GM12892 (cell line): ENCODE measurements at regions not wholly inside any gene's neighbourhood (a gene's known extent, or its start where the extent isn't known, plus 50 kb on each side); places are given as distances from the start of the nearest gene placed in this dataset.

Source experiments
- DNase-seq: peaks from one replicate; pipeline ENCODE4 v3.0.0; 2011; ENCODE audit not compliant: insufficient read length
- FAIRE-seq: peaks from 2 replicates; lab custom pipeline; 2011; peaks lifted over from hg19 to GRCh38; lab: Jason Lieb, UNC
- POLR2A ChIP-seq: IDR thresholded peaks from 2 replicates; pipeline ENCODE4 v1.6.1; 2011; ENCODE audit warnings: low read depth, low read length, control low read depth
- POLR2AphosphoS5 ChIP-seq: IDR thresholded peaks from 2 replicates; pipeline ENCODE4 v1.6.1; 2011; ENCODE audit warnings: low read depth, low read length, control low read depth
- TAF1 ChIP-seq: IDR thresholded peaks from 2 replicates; pipeline ENCODE4 v1.6.1; 2011; ENCODE audit warnings: low read depth, mild to moderate bottlenecking, control low read depth, low read length, borderline replicate concordance

GRCh38 chr4:66647926-66648325 is 897.4 kb downstream of the CENPC start:
- TF ChIP-seq TAF1 (no peak), POLR2A (no peak), POLR2AphosphoS5 (no peak)
- DNase-seq, result no peak
- no peak for FAIRE-seq

GRCh38 chr4:66647476-66647875 is 897.8 kb downstream of the CENPC start:
- TF ChIP-seq POLR2AphosphoS5 (no peak), POLR2A (no peak), TAF1 (no peak)
- no peak for DNase-seq
- FAIRE-seq, result no peak

- FAIRE-seq (no peak), DNase-seq (no peak)
- TF ChIP-seq POLR2A, result no peak
- TF ChIP-seq POLR2AphosphoS5, result no peak
- TF ChIP-seq TAF1, result no peak
Observed at GRCh38 chr4:66640233-66640990, 904.9 kb downstream of the CENPC start.

- no peak for FAIRE-seq
- DNase-seq, result no peak
- TF ChIP-seq TAF1, result no peak
- TF ChIP-seq POLR2AphosphoS5, result no peak
- TF ChIP-seq POLR2A, result no peak
Observed at GRCh38 chr4:66639361-66639760, 905.9 kb downstream of the CENPC start.

- FAIRE-seq, result no peak
- no peak for DNase-seq
- TF ChIP-seq POLR2A, result no peak
- no peak for TF ChIP-seq TAF1
- no peak for TF ChIP-seq POLR2AphosphoS5
Observed at GRCh38 chr4:66636349-66636748, 909.0 kb downstream of the CENPC start.

- TF ChIP-seq POLR2AphosphoS5 (no peak), POLR2A (no peak), TAF1 (no peak)
- DNase-seq (no peak), FAIRE-seq (no peak)
Observed at GRCh38 chr4:66633477-66633876, 911.8 kb downstream of the CENPC start.

GRCh38 chr4:66629927-66630326 is 915.4 kb downstream of the CENPC start:
- TF ChIP-seq TAF1 (no peak), POLR2A (no peak), POLR2AphosphoS5 (no peak)
- no peak for DNase-seq
- FAIRE-seq, result no peak

GRCh38 chr4:66628146-66628545 is 917.2 kb downstream of the CENPC start:
- no peak for DNase-seq
- FAIRE-seq, result no peak
- TF ChIP-seq POLR2AphosphoS5, result no peak
- no peak for TF ChIP-seq TAF1
- TF ChIP-seq POLR2A, result no peak

GRCh38 chr4:66625480-66625879 is 919.8 kb downstream of the CENPC start:
- DNase-seq (no peak), FAIRE-seq (no peak)
- TF ChIP-seq POLR2AphosphoS5 (no peak), TAF1 (no peak), POLR2A (no peak)

GRCh38 chr4:66613591-66613990 is 931.7 kb downstream of the CENPC start:
- no peak for TF ChIP-seq POLR2AphosphoS5
- no peak for TF ChIP-seq POLR2A
- TF ChIP-seq TAF1, result no peak
- DNase-seq (no peak), FAIRE-seq (no peak)

- TF ChIP-seq POLR2AphosphoS5, result no peak
- TF ChIP-seq POLR2A, result no peak
- TF ChIP-seq TAF1, result no peak
- FAIRE-seq, result no peak
- no peak for DNase-seq
Observed at GRCh38 chr4:66609014-66609413, 936.3 kb downstream of the CENPC start.

- TF ChIP-seq TAF1 (no peak), POLR2AphosphoS5 (no peak), POLR2A (no peak)
- FAIRE-seq, result no peak
Observed at GRCh38 chr4:66606908-66607307, 936.6 kb upstream of the EPHA5 start.

GRCh38 chr4:66606215-66606614 is 935.9 kb upstream of the EPHA5 start:
- DNase-seq, result no peak
- TF ChIP-seq POLR2AphosphoS5 (no peak), TAF1 (no peak), POLR2A (no peak)
- no peak for FAIRE-seq

More at GRCh38 chr4:66606908-66607307, 936.6 kb upstream of the EPHA5 start:
- DNase-seq, result no peak

GRCh38 chr4:66604192-66604591 is 933.9 kb upstream of the EPHA5 start:
- no peak for DNase-seq
- FAIRE-seq, result no peak
- TF ChIP-seq POLR2AphosphoS5 (no peak), POLR2A (no peak), TAF1 (no peak)
